ENCODE measurements at regions not wholly inside any gene's neighbourhood (a gene's known extent, or its start where the extent isn't known, plus 50 kb on each side); places are given as distances from the start of the nearest gene placed in this dataset.

- Histone ChIP-seq H3K4me2 (ENCODE audit: low read length) (no peak overlapping the region), H3K4me1 (ENCODE audit: low read length) (no peaks in the 10 kb centered on the region), H3K79me2 (ENCODE audit: low read length) (no peaks in the 10 kb centered on the region), H3K9ac (ENCODE audit: low read length) (no peak overlapping the region), H3K9me3 (ENCODE audit: insufficient read depth, low read length) (no peaks in the 10 kb centered on the region), H4K20me1 (ENCODE audit: insufficient read depth, low read length) (no peaks in the 10 kb centered on the region), H3K27ac (ENCODE audit: low read length) (no peak overlapping the region), H3K27me3 (ENCODE audit: low read depth, low read length) (no peaks in the 10 kb centered on the region), H2AFZ (ENCODE audit: low read depth, low read length) (no peak overlapping the region), H3K36me3 (replicated peaks; ENCODE audit: low read depth, low read length) (no peaks in the 10 kb centered on the region), H3K4me3 (ENCODE audit: low read length) (no peak overlapping the region)
- TF ChIP-seq EZH2phosphoT487 (IDR thresholded peaks at IDR 0.05; ENCODE audit: low read depth) = no peak
- TF ChIP-seq, protein P1, sequence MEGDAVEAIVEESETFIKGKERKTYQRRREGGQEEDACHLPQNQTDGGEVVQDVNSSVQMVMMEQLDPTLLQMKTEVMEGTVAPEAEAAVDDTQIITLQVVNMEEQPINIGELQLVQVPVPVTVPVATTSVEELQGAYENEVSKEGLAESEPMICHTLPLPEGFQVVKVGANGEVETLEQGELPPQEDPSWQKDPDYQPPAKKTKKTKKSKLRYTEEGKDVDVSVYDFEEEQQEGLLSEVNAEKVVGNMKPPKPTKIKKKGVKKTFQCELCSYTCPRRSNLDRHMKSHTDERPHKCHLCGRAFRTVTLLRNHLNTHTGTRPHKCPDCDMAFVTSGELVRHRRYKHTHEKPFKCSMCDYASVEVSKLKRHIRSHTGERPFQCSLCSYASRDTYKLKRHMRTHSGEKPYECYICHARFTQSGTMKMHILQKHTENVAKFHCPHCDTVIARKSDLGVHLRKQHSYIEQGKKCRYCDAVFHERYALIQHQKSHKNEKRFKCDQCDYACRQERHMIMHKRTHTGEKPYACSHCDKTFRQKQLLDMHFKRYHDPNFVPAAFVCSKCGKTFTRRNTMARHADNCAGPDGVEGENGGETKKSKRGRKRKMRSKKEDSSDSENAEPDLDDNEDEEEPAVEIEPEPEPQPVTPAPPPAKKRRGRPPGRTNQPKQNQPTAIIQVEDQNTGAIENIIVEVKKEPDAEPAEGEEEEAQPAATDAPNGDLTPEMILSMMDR (IDR thresholded peaks at IDR 0.05; ENCODE audit: low read depth, low read length) = no peak
Measured at GRCh38 chr6:11952316-11952715, 59.8 kb upstream of the HIVEP1 start.

- no peak overlapping the region for H3K4me3 ChIP-seq (ENCODE audit: low read length)
- H3K79me2 ChIP-seq (ENCODE audit: low read length) = no peaks in the 10 kb centered on the region
- no peak overlapping the region for H3K27ac ChIP-seq (ENCODE audit: low read length)
- no peak overlapping the region for H3K9ac ChIP-seq (ENCODE audit: low read length)
- no peaks in the 10 kb centered on the region for H3K36me3 ChIP-seq (replicated peaks; ENCODE audit: low read depth, low read length)
- H3K4me2 ChIP-seq (ENCODE audit: low read length) = no peak overlapping the region
- H2AFZ ChIP-seq (ENCODE audit: low read depth, low read length) = no peak overlapping the region
- H3K27me3 ChIP-seq (ENCODE audit: low read depth, low read length) = no peaks in the 10 kb centered on the region
- no peaks in the 10 kb centered on the region for H3K4me1 ChIP-seq (ENCODE audit: low read length)
- H4K20me1 ChIP-seq (ENCODE audit: insufficient read depth, low read length) = no peaks in the 10 kb centered on the region
- TF ChIP-seq EZH2phosphoT487 (IDR thresholded peaks at IDR 0.05; ENCODE audit: low read depth) = no peak
- TF ChIP-seq, protein P1 (IDR thresholded peaks at IDR 0.05; ENCODE audit: low read depth, low read length) = no peak
- H3K9me3 ChIP-seq (ENCODE audit: insufficient read depth, low read length) = no peaks in the 10 kb centered on the region
Measured at GRCh38 chr6:11951868-11952267, 60.2 kb upstream of the HIVEP1 start.

DNA sequence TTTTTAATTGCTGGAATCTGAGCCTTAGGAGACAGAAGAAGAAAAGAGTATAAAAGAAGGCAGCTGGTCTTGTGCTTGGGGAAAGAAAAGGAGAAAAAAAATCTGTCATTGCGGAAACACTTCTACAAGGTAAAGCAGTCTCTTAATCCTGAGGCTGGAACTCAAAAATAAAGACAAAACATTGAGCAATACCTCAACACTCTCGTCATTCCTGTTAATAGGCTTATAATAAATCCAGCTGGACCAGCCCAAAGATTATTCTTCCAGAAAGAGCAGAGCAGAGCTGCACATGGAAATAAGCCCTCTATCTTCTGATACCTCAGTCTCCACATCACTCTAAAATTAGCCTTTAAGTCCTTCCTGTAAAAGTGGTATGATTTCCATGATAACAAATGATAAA, 62.0 kb upstream of the HIVEP1 start:
- TF ChIP-seq, protein P1 (IDR thresholded peaks at IDR 0.05; ENCODE audit: low read depth, low read length) = no peak
- TF ChIP-seq EZH2phosphoT487 (IDR thresholded peaks at IDR 0.05; ENCODE audit: low read depth) = no peak
- no peaks in the 10 kb centered on the region for H3K4me1 ChIP-seq (ENCODE audit: low read length)
- H3K9ac ChIP-seq (ENCODE audit: low read length) = no peak overlapping the region
- no peak overlapping the region for H3K27ac ChIP-seq (ENCODE audit: low read length)
- H3K36me3 ChIP-seq (replicated peaks; ENCODE audit: low read depth, low read length) = no peaks in the 10 kb centered on the region
- H3K9me3 ChIP-seq (ENCODE audit: insufficient read depth, low read length) = no peaks in the 10 kb centered on the region
- H3K79me2 ChIP-seq (ENCODE audit: low read length) = no peaks in the 10 kb centered on the region
- H3K4me3 ChIP-seq (ENCODE audit: low read length) = no peak overlapping the region
- H4K20me1 ChIP-seq (ENCODE audit: insufficient read depth, low read length) = no peaks in the 10 kb centered on the region
- H3K27me3 ChIP-seq (ENCODE audit: low read depth, low read length) = no peaks in the 10 kb centered on the region
- no peak overlapping the region for H3K4me2 ChIP-seq (ENCODE audit: low read length)
- H2AFZ ChIP-seq (ENCODE audit: low read depth, low read length) = no peak overlapping the region

DNA sequence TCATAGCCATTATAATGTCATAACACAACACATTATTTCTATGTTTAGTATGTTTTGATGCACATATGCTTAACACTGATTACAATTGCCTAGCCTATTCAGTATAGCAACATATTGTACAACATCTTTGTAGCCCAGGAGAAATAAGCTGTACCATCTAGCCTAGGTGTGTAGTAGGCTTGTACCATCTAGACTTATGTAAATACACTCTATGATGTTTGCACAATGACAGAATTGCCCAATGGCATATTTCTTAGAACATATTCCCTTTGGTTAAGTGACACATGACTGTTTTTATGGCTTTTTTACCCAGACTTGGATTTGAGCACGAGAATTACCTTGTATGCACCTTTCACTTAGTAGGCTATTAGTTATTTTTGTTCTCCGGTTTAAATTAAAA, 64.5 kb upstream of the HIVEP1 start:
- Histone ChIP-seq H3K27ac (ENCODE audit: low read length) (no peak overlapping the region), H3K4me3 (ENCODE audit: low read length) (no peak overlapping the region), H3K9ac (ENCODE audit: low read length) (no peak overlapping the region), H3K36me3 (replicated peaks; ENCODE audit: low read depth, low read length) (no peaks in the 10 kb centered on the region), H3K79me2 (ENCODE audit: low read length) (no peaks in the 10 kb centered on the region), H3K9me3 (ENCODE audit: insufficient read depth, low read length) (no peaks in the 10 kb centered on the region), H4K20me1 (ENCODE audit: insufficient read depth, low read length) (no peaks in the 10 kb centered on the region), H2AFZ (ENCODE audit: low read depth, low read length) (no peak overlapping the region), H3K4me1 (ENCODE audit: low read length) (no peaks in the 10 kb centered on the region), H3K27me3 (ENCODE audit: low read depth, low read length) (no peaks in the 10 kb centered on the region), H3K4me2 (ENCODE audit: low read length) (no peak overlapping the region)
- TF ChIP-seq, protein P1 (IDR thresholded peaks at IDR 0.05; ENCODE audit: low read depth, low read length) = no peak
- no peak for TF ChIP-seq EZH2phosphoT487 (IDR thresholded peaks at IDR 0.05; ENCODE audit: low read depth)
